ENCODE measurements at regions not wholly inside any gene's neighbourhood (a gene's known extent, or its start where the extent isn't known, plus 50 kb on each side); places are given as distances from the start of the nearest gene placed in this dataset.
A peak's percentile ranks its signal among the peaks of the same experiment; 100 is the strongest.

- DNase-seq (ENCODE audit: low read depth) = no peak
Measured at GRCh38 chr4:19720190-19720589, 531.5 kb upstream of the SLIT2 start.

GRCh38 chr4:19711871-19712270 lies 539.8 kb upstream of the SLIT2 start:
- DNase-seq (ENCODE audit: low read depth) = peak; percentile 34

GRCh38 chr4:19707876-19708275 lies 543.8 kb upstream of the SLIT2 start:
- DNase-seq (ENCODE audit: low read depth) = no peak

GRCh38 chr4:19703391-19703790 lies 548.3 kb upstream of the SLIT2 start:
- no peak for DNase-seq (ENCODE audit: low read depth)

GRCh38 chr4:19700992-19701391 lies 550.7 kb upstream of the SLIT2 start:
- no peak for DNase-seq (ENCODE audit: low read depth)

- no peak for DNase-seq (ENCODE audit: low read depth)
Measured at GRCh38 chr4:19698961-19699360, 552.7 kb upstream of the SLIT2 start.

- no peak for DNase-seq (ENCODE audit: low read depth)
Measured at GRCh38 chr4:19694812-19695211, 556.9 kb upstream of the SLIT2 start.

- DNase-seq (ENCODE audit: low read depth) = no peak
Measured at GRCh38 chr4:19693936-19694570, 557.7 kb upstream of the SLIT2 start.

- DNase-seq (ENCODE audit: low read depth) = peak; percentile 54
Measured at GRCh38 chr4:19689511-19689910, 562.2 kb upstream of the SLIT2 start.

- no peak for DNase-seq (ENCODE audit: low read depth)
Measured at GRCh38 chr4:19686456-19686855, 565.2 kb upstream of the SLIT2 start.

- no peak for DNase-seq (ENCODE audit: low read depth)
Measured at GRCh38 chr4:19684084-19684483, 567.6 kb upstream of the SLIT2 start.

- no peak for DNase-seq (ENCODE audit: low read depth)
Measured at GRCh38 chr4:19683426-19683825, 568.3 kb upstream of the SLIT2 start.

- DNase-seq (ENCODE audit: low read depth) = no peak
Measured at GRCh38 chr4:19677211-19677610, 574.5 kb upstream of the SLIT2 start.

GRCh38 chr4:19675172-19675811 lies 576.4 kb upstream of the SLIT2 start:
- peak; percentile 18 for DNase-seq (ENCODE audit: low read depth)

- no peak for DNase-seq (ENCODE audit: low read depth)
Measured at GRCh38 chr4:19659101-19659500, 592.6 kb upstream of the SLIT2 start.

- DNase-seq (ENCODE audit: low read depth) = no peak
Measured at GRCh38 chr4:19657856-19658255, 593.8 kb upstream of the SLIT2 start.

GRCh38 chr4:19655666-19656065 lies 596.0 kb upstream of the SLIT2 start:
- no peak for DNase-seq (ENCODE audit: low read depth)

GRCh38 chr4:19650903-19651864 lies 600.5 kb upstream of the SLIT2 start:
- DNase-seq (ENCODE audit: low read depth) = peak; percentile 30

GRCh38 chr4:19645589-19645988 lies 606.1 kb upstream of the SLIT2 start:
- no peak for DNase-seq (ENCODE audit: low read depth)

- peak; percentile 28 for DNase-seq (ENCODE audit: low read depth)
Measured at GRCh38 chr4:19636451-19636850, 615.3 kb upstream of the SLIT2 start.

- no peak for DNase-seq (ENCODE audit: low read depth)
Measured at GRCh38 chr4:19631814-19632213, 619.9 kb upstream of the SLIT2 start.

- DNase-seq (ENCODE audit: low read depth) = peak; percentile 36
Measured at GRCh38 chr4:19623866-19624265, 627.8 kb upstream of the SLIT2 start.
